LNCAP (cell line): ENCODE measurements at regions not wholly inside any gene's neighbourhood (a gene's known extent, or its start where the extent isn't known, plus 50 kb on each side); places are given as distances from the start of the nearest gene placed in this dataset.

Experiments
- TF ChIP-seq, protein P1 (sequence below): fragments of 450-650 bp; IDR thresholded peaks from 2 replicates; pipeline ENCODE4 v1.5.1; 2017; ENCODE audit warnings: mild to moderate bottlenecking

DNA sequence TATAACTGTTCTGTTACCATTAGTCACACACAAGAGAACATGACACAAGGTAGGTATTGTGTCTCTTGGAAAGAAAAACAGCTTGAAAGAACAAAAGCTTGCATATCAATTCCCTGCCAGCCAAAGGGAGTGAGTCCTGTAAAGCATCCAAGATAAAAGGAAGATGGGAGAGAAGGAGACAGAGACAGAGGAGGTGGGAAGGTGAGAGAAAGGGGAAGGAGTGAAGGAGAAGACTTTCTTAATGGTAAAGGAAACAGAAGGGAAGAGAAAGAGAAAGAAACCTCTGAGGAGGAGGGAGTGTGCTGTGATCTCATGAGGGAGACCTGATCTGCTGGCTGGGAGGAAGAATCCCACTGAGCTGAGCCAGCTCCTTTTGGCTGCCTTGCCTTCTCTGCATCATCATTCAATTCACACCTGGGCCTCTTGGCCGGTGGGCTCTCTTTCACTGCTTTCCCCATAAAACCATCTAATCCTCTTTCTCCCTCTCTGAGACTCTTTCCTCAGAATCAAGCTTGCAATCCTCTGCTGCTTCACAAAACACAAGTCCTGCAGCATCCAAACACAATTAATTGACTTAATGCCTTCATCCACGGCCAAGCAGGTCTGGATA lies 271.6 kb downstream of the ABCC12 start:
- TF ChIP-seq, protein P1, sequence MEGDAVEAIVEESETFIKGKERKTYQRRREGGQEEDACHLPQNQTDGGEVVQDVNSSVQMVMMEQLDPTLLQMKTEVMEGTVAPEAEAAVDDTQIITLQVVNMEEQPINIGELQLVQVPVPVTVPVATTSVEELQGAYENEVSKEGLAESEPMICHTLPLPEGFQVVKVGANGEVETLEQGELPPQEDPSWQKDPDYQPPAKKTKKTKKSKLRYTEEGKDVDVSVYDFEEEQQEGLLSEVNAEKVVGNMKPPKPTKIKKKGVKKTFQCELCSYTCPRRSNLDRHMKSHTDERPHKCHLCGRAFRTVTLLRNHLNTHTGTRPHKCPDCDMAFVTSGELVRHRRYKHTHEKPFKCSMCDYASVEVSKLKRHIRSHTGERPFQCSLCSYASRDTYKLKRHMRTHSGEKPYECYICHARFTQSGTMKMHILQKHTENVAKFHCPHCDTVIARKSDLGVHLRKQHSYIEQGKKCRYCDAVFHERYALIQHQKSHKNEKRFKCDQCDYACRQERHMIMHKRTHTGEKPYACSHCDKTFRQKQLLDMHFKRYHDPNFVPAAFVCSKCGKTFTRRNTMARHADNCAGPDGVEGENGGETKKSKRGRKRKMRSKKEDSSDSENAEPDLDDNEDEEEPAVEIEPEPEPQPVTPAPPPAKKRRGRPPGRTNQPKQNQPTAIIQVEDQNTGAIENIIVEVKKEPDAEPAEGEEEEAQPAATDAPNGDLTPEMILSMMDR = no peak

DNA sequence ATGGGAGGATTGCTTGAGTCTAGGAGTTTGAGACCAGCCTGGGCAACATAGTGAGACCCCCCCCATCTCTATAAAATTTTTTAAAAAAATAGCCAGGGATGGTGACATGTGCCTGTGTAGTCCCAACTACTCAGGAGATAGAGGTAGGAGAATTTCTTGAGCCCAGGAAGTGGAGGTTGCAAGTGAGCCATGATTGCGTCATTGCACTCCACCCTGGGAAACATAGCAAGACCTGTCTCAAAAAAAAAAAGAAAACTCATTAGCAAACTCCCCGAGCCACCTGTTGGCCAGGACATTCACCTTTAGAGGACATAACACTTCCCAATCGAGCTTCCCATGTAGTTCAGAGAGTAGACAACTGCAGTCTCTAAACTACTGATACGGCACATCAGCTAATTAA lies 274.2 kb downstream of the ABCC12 start:
- TF ChIP-seq, protein P1 = no peak

DNA sequence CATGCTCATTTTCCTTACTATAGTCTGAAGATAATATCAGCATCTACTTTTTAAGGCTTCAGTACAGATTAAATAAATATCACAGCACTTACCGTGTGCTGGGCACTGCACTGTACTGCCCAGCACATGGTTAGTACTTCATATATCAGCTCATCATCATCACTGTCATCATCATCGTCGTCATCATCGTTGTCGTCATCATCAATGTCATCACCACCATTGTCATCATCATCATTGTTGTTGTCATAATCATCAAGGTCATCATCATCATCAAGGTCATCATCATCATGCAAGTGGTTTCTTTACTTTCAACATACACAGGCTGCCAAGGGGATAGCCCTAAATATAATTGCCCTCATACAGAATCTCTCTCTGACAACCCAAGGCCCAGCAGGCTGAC lies 275.1 kb downstream of the ABCC12 start:
- TF ChIP-seq, protein P1 = no peak

DNA sequence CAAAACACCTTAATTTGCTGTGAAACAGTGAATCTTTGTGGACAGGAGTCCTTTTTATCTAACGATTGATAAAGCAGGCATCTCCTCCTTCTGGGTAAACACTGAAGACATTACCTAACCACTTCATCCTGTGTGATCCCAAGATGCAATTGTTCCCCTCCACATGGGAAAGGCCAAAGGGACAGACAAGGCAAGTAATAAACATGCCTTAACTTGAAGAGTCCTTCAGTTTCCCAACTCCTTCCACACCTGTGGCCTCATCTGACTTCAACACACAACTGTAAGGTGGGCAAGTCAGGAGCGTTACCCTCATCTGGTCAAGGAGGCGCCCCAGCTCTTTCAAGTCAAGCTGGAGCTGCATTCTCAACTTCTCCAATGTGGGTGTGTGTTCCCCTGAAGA lies 278.6 kb downstream of the ABCC12 start:
- TF ChIP-seq, protein P1 = no peak

DNA sequence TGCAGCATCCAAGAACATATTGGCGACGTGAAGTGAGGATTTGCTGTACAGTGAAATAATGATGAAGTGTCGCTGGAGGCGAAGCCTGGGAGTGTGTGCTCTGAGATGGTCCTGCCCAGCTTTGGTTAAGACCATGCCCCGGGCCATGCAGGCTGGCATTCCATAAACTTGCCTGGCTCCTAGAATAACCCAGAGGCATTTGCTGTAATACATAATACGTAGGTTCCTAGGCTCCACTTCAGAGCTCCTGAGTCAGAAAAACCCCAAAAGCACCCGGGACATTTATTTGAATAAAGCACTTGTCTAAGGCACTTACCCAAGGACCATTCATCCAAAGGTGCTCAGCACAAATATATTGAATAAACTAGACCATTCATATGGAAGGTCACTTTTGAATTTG lies 279.3 kb downstream of the ABCC12 start:
- TF ChIP-seq, protein P1 = no peak

DNA sequence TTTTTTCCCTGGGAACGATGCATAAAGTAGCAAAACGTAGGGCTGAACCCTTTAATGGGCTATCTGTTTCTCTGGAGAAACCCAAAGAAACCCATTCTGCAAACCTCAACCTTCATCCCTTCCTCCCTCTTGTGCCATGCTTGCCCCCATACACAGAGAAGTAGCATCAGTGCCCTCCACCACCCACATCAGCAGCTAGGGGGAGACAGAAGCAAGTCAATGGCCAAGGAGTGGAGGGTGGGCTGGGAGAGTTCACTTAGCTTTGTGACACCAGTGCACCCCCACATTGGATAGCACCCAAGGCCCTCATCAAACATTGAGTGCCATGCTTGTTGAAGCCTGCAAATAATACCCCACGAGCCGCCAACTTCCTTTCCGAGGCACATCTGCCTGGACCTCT lies 282.4 kb downstream of the ABCC12 start:
- TF ChIP-seq, protein P1 = peak; percentile 32; the same call in 1 of the 2 replicates

DNA sequence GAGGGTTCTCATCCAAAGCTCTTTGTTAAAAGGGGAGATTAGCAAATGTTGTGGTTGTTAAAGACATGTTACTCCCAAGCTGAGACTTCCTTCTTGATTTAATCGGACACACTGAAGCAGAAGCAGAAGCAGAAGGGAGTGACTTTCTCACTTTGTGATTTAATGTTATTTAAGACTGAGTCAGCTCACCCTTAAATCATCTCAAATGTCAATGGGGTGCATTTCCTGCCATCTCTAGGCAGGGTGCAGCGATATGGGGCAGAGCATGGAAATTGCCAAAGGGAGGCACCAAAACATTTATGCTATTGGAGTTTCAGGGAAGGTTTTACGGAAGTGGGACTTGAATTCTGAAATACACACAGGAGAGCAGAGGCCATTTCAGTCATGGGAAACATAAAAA lies 283.6 kb downstream of the ABCC12 start:
- TF ChIP-seq, protein P1 = no peak

DNA sequence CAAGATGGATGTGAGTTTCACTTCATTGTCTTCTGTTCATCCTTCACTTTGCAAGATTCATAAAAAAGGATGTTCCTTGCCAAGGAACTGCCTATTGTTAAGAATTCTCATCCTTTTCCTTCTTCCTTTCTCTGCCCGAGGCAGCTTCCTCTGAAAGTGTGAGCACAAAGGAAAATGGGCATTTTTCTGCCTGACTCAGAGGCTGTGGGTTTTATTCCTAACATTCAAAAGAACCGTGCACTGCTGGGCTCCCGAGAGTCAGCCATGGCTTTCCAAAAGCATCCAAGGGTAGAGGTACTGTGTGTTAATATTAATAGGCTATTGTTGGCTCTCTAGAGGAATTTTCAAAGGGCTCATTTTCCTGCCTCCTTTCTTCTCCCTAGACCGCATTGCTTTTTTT lies 289.4 kb downstream of the ABCC12 start:
- TF ChIP-seq, protein P1 = no peak
